GM23338 (cell line): ENCODE measurements at regions not wholly inside any gene's neighbourhood (a gene's known extent, or its start where the extent isn't known, plus 50 kb on each side); places are given as distances from the start of the nearest gene placed in this dataset.

Experiments used
- ATAC-seq: fragments of 200-7000 bp; cut with Tn5 transposase; 3 replicates; pipeline ENCODE4 v1.9.1; 2020
- DNase-seq: peaks from one replicate; pipeline ENCODE4 v3.0.0-alpha.2; 2015; ENCODE audit warnings: low spot score
- H2AFZ ChIP-seq: fragments of 200-600 bp; sonication (generic); 2 replicates; pipeline ENCODE4 v1.8.0; 2016; ENCODE audit warnings: antibody characterized with exemption, mild to moderate bottlenecking, moderate library complexity
- H3F3A ChIP-seq: fragments of 200-600 bp; sonication (generic); replicated peaks from 2 replicates; pipeline ENCODE4 v1.8.0; 2017; ENCODE audit warnings: antibody characterized with exemption, mixed run types, low read depth
- H3K27ac ChIP-seq: fragments of 200-600 bp; sonication (generic); 2 replicates; pipeline ENCODE4 v1.6.1; 2016; ENCODE audit warnings: low read depth
- H3K27me3 ChIP-seq: fragments of 200-600 bp; sonication (generic); 2 replicates; pipeline ENCODE4 v1.8.0; 2016; ENCODE audit warnings: mild to moderate bottlenecking, mixed run types, moderate library complexity; ENCODE audit not compliant: insufficient read depth
- H3K36me3 ChIP-seq: fragments of 200-600 bp; sonication (generic); 2 replicates; pipeline ENCODE4 v1.8.0; 2016; ENCODE audit warnings: mild to moderate bottlenecking; ENCODE audit not compliant: insufficient read depth
- H3K4me1 ChIP-seq: fragments of 200-600 bp; sonication (generic); 2 replicates; pipeline ENCODE4 v1.8.0; 2016; ENCODE audit warnings: mild to moderate bottlenecking, moderate library complexity; ENCODE audit not compliant: insufficient read depth
- H3K4me2 ChIP-seq: fragments of 200-600 bp; sonication (generic); 2 replicates; pipeline ENCODE4 v1.7.1; 2017; ENCODE audit warnings: mixed run types
- H3K4me3 ChIP-seq: fragments of 200-600 bp; sonication (generic); 2 replicates; pipeline ENCODE4 v1.6.1; 2016; ENCODE audit warnings: mixed run types
- H3K79me2 ChIP-seq: fragments of 200-600 bp; sonication (generic); replicated peaks from 2 replicates; pipeline ENCODE4 v1.8.0; 2017; ENCODE audit warnings: mild to moderate bottlenecking; ENCODE audit not compliant: insufficient read depth
- H3K9me2 ChIP-seq: fragments of 200-600 bp; sonication (generic); 2 replicates; pipeline ENCODE4 v1.8.0; 2017; ENCODE audit not compliant: insufficient read depth
- H4K20me1 ChIP-seq: fragments of 200-600 bp; sonication (generic); replicated peaks from 2 replicates; pipeline ENCODE4 v1.8.0; 2017; ENCODE audit warnings: mild to moderate bottlenecking; ENCODE audit not compliant: insufficient read depth
- H3K27ac Mint-ChIP-seq: 2 replicates; pipeline ENCODE4 v1.8.0; 2020; ENCODE audit warnings: inconsistent platforms, mild to moderate bottlenecking, moderate library complexity, mixed read lengths
- H3K27me3 Mint-ChIP-seq: 3 replicates; pipeline ENCODE4 v1.8.0; 2022; ENCODE audit warnings: low read depth, mild to moderate bottlenecking, moderate library complexity, mixed read lengths, inconsistent platforms; ENCODE audit not compliant: insufficient read depth, poor library complexity
- H3K36me3 Mint-ChIP-seq: 3 replicates; pipeline ENCODE4 v1.8.0; 2021; ENCODE audit warnings: low read depth, mild to moderate bottlenecking, inconsistent platforms, moderate library complexity, mixed read lengths
- H3K4me1 Mint-ChIP-seq: 3 replicates; pipeline ENCODE4 v1.8.0; 2020; ENCODE audit warnings: mild to moderate bottlenecking, inconsistent platforms, mixed read lengths
- H3K4me3 Mint-ChIP-seq: 3 replicates; pipeline ENCODE4 v1.8.0; 2021; ENCODE audit warnings: moderate library complexity, mild to moderate bottlenecking, inconsistent platforms, mixed read lengths
- H3K9me3 Mint-ChIP-seq: 3 replicates; pipeline ENCODE4 v1.8.0; 2020; ENCODE audit warnings: moderate library complexity, mild to moderate bottlenecking, inconsistent platforms, mixed read lengths
- CTCF ChIP-seq, 2 experiments: fragments of 200-600 bp in 1 of 2; sonication (generic) in 1 of 2; conservative IDR thresholded peaks; 2 replicates each; pipeline versions ENCODE4 v1.5.1 to v1.6.1; 2016 to 2017; ENCODE audit warnings: antibody characterized with exemption in 2 of 2, low read depth in 2 of 2, mild to moderate bottlenecking in 2 of 2, moderate library complexity in 1 of 2
- EZH2 ChIP-seq: fragments of 200-600 bp; sonication (generic); IDR thresholded peaks from one replicate; pipeline ENCODE4 v1.8.0; 2017; ENCODE audit warnings: antibody characterized with exemption, mild to moderate bottlenecking, low read depth; ENCODE audit not compliant: unreplicated experiment
- NANOG ChIP-seq: IDR thresholded peaks from 2 replicates; pipeline ENCODE4 v1.6.1; 2016; ENCODE audit warnings: antibody characterized with exemption, borderline replicate concordance
- POLR2AphosphoS5 ChIP-seq: IDR thresholded peaks from 2 replicates; pipeline ENCODE4 v1.6.1; 2016; ENCODE audit warnings: antibody characterized with exemption, low read depth
- REST ChIP-seq: IDR thresholded peaks from one replicate; pipeline ENCODE4 v1.6.1; 2018; ENCODE audit warnings: antibody characterized with exemption; ENCODE audit not compliant: unreplicated experiment
- ZNF114 ChIP-seq: fragments of 250-450 bp; sonication (Bioruptor Pico); IDR thresholded peaks from 2 replicates; pipeline ENCODE4 v1.5.0; 2020; ENCODE audit warnings: mild to moderate bottlenecking, moderate library complexity
- ZNF462 ChIP-seq: fragments of 250-450 bp; sonication (Bioruptor Pico); IDR thresholded peaks from 2 replicates; pipeline ENCODE4 v1.5.0; 2020; ENCODE audit warnings: mild to moderate bottlenecking, moderate library complexity

- H3K9me3 Mint-ChIP-seq: no peaks in the 10 kb centered on the region; the same call in 2 of the 3 replicates
Measured at GRCh38 chr3:74479915-74480314, 134.5 kb downstream of the CNTN3 start.

More at GRCh38 chr3:74479915-74480314, 134.5 kb downstream of the CNTN3 start:
- TF ChIP-seq REST (no peak), NANOG (no peak), ZNF462 (no peak), CTCF (conservative IDR thresholded peaks at IDR 0.05; ENCODE audit: low read depth in 2 of 2) (no peak), POLR2AphosphoS5 (no peak), EZH2 (no peak), ZNF114 (CRISPR knock-in tag) (no peak)
- no peak for ATAC-seq
- H3F3A ChIP-seq: no peaks in the 10 kb centered on the region
- H3K36me3 Mint-ChIP-seq: no peaks in the 10 kb centered on the region
- H3K27ac Mint-ChIP-seq: no peak overlapping the region
- H3K4me3 ChIP-seq: no peak overlapping the region
- no peak overlapping the region for H3K4me3 Mint-ChIP-seq
- peaks cover 4% of the 10 kb centered on the region; the same call in 1 of the 2 replicates for H3K4me1 ChIP-seq
- H3K27me3 Mint-ChIP-seq: no peaks in the 10 kb centered on the region
- no peaks in the 10 kb centered on the region for H3K79me2 ChIP-seq
- no peaks in the 10 kb centered on the region for H3K27me3 ChIP-seq
- no peak overlapping the region for H2AFZ ChIP-seq
- no peaks in the 10 kb centered on the region for H3K36me3 ChIP-seq
- H3K4me1 Mint-ChIP-seq: peaks cover 5% of the 10 kb centered on the region; the same call in 1 of the 3 replicates
- no peak for DNase-seq
- H3K4me2 ChIP-seq: no peak overlapping the region
- no peak overlapping the region for H3K27ac ChIP-seq
- H4K20me1 ChIP-seq: no peaks in the 10 kb centered on the region
- H3K9me2 ChIP-seq: no peaks in the 10 kb centered on the region
